DMS153 treated with DMSO at 0.1 percent for 48 hours (cell line): ENCODE measurements at regions not wholly inside any gene's neighbourhood (a gene's known extent, or its start where the extent isn't known, plus 50 kb on each side); places are given as distances from the start of the nearest gene placed in this dataset.

Experiments
- DNase-seq: peaks from one replicate; lab custom pipeline; 2025; ENCODE audit not compliant: unreplicated experiment; lab: John Stamatoyannopoulos, UW

- DNase-seq = no peak
These were observed 354.4 kb downstream of the TUSC7 start for GRCh38 chr3:117063930-117064329.

- no peak for DNase-seq
These were observed 358.7 kb downstream of the TUSC7 start for GRCh38 chr3:117068301-117068700.

DNA sequence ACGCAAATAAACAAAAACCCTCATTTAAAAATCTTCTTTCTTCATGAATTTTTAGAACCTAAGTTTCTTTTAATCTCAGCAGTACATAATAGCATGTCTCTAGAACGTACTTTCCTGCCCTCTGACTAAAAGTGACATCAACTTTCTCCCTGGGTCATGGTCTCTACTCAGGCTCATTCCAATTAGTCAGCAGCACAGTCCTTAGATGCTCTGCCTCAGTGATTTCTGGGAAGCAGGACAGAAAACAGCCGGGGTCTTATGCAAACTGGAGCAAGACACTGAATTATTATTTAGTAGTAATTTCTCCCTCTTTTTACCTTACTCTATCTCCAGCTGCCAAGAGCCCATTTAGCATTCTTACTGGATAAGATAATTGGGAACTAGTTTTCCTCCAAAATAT is 365.2 kb downstream of the TUSC7 start:
- DNase-seq = no peak

DNA sequence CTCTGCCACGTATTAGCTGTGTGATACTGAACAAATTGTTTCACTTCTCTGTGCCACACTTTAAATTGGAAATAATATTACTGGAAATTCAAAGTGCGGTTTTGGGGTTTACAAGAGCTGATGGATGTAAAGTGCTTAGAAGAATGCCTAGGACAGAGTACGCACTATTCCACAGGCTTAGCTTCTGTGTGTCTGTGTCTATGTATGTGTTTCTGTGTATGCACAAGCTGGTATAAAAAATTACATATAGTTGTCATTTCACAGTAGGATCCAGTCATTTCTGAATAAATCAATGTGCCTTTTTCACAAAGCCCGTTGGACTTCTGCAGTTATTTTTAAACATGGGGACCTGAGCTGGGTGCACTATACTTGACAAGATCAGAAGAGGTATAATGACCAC is 370.4 kb downstream of the TUSC7 start:
- DNase-seq = no peak

DNA sequence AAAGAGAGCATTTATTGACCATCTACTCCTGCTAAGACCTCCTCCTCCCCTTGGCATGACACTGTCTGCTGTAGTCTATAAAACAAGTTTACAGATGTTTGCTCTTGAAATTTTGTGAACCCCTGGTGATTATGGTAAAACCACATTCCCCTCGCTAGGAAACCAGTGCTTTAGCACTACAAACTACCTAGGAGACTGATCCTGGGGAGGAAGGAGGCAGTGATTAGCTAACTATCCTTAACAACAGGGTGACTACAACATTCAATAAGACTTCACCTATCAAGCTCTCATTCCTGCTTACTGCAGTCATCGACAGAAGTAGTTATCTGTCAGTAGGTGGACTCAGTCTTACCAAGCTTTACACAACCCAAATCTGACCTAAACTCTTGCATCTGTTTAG is 371.3 kb downstream of the TUSC7 start:
- DNase-seq = no peak

DNA sequence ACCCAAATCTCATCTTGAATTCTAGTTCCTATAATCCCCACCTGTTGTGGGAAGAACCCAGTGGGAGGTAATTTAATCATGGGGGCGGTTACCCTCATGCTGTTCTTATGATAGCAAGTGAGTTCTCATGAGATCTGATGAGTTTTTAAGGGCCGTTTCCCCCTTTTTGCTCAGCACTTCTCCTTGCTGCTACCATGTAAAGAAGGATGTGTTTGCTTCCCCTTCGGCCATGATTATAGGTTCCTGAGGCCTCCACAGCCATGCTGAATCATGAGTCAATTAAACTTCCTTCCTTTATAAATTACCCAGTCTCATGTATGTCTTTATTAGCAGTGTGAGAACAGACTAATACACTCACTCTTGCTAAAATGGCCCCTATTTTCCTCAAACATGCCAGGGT is 374.7 kb downstream of the TUSC7 start:
- DNase-seq = no peak

GRCh38 chr3:117084739-117085270 is 375.2 kb downstream of the TUSC7 start:
- DNase-seq = no peak

GRCh38 chr3:117091676-117092075 is 382.1 kb downstream of the TUSC7 start:
- DNase-seq = no peak

DNA sequence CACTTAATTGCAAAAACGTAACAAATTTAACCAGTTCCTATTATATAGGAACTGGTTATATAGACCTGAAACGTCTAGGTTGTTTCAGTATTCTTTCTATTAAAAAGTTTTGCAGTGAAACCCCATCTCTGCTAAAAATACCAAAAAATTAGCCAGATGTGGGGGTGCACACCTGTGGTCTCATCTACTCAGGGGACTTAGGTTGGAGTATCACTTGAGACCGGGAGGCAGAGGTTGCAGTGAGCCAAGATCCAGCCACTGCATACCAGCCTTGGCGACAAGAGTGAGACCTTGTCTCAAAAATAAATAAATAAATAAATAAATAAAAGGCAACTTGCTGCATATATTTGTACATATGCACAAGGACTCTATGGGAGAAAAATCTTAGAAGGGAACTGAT is 387.0 kb downstream of the TUSC7 start:
- DNase-seq = no peak

DNA sequence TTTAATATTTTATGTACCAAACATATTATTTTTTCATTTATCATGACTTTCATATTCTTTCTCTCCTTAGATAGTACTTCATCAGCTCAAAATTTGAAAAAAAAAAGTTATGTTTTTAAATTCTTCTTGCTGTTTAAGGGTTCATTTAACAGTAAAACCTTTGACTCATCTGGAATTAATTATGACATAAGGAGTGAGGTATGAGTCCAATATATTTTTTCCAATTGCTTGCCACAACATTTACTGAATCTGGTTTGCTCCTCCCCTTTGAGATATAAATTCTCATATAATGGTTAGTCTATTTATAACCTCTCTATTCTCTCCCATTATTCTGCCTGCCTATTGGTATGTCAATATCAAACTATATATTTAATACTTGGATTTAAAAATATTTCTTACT is 387.8 kb downstream of the TUSC7 start:
- DNase-seq = no peak

DNA sequence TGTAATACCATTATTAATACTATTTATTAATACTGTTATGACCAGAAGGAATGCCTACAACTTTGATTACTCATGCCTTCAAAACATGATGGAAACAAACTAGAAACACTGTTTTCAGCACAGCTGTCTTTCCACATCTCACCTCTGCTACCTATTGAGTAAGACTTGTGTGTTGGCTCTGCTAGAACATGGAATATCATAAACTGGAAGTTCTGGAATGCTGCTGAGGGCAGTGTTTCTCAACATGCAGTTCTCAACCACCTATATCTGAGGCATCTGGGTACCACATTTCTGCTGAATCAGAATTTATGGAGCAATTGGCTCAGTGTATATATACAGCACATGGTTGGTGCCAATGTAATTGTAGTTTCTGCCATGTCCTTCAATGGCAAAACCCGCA is 392.1 kb downstream of the TUSC7 start:
- no peak for DNase-seq

DNA sequence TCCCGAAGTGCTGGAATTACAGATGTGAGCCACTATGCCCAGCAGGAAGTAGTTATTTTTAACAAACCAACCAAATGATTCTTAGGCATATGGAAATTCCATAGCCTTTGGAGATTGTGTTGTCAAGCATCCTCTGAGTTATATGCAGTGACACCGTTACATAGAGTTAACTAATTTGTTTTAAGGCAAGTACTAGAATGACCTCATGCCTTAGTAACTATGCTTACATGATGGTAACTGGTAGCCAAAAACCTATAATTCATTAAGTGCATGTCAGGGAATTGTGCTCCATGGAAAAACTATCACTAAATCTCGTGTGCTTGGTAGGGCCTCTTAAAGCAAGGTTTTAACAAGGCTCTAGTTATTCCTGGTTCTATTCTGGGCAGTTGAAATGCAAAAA is 392.8 kb downstream of the TUSC7 start:
- no peak for DNase-seq

GRCh38 chr3:117103675-117104074 is 394.1 kb downstream of the TUSC7 start:
- DNase-seq = no peak

GRCh38 chr3:117104381-117104780 is 394.8 kb downstream of the TUSC7 start:
- no peak for DNase-seq

GRCh38 chr3:117104792-117105191 is 395.2 kb downstream of the TUSC7 start:
- no peak for DNase-seq

GRCh38 chr3:117105686-117106085 is 396.1 kb downstream of the TUSC7 start:
- no peak for DNase-seq

- DNase-seq = no peak
These were observed 396.8 kb downstream of the TUSC7 start for GRCh38 chr3:117106396-117106795.

DNA sequence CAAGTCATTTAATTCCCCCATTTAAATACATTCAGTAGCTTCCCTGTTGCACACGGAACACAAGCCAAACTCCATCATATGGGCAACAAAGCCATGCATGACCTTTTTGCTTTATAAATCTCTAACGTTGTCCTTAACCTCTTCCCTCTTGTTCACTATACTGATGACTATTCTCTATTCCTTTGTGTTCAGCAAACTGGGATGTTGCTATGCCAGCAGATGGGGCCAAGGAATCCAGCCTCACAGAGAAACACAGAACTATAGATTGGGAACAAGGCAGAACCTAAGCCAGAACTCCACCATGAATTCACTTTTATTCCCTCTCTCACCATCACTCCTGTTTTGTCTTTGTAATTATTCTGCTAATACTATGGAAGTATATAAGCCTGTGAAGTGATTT is 398.4 kb downstream of the TUSC7 start:
- no peak for DNase-seq

DNA sequence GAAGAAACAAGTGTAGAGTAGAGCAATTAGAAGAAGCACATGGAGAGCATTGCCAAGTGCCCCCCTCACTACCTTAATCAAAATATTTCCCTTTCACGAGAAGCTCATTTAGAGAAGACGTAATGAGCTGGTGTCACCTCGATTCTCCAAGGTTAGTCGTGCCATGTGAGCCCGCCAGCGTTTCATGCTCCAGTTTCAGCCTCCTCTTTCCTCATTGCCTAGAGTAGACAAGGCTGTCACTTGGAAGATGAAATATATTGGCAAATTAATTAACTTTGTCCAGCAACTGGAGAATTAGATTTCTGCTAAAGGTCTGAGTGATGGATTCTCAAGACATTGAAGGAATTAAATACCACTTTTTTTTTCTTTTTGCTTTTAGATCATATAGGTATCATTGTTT is 399.6 kb downstream of the TUSC7 start:
- DNase-seq = no peak

DNA sequence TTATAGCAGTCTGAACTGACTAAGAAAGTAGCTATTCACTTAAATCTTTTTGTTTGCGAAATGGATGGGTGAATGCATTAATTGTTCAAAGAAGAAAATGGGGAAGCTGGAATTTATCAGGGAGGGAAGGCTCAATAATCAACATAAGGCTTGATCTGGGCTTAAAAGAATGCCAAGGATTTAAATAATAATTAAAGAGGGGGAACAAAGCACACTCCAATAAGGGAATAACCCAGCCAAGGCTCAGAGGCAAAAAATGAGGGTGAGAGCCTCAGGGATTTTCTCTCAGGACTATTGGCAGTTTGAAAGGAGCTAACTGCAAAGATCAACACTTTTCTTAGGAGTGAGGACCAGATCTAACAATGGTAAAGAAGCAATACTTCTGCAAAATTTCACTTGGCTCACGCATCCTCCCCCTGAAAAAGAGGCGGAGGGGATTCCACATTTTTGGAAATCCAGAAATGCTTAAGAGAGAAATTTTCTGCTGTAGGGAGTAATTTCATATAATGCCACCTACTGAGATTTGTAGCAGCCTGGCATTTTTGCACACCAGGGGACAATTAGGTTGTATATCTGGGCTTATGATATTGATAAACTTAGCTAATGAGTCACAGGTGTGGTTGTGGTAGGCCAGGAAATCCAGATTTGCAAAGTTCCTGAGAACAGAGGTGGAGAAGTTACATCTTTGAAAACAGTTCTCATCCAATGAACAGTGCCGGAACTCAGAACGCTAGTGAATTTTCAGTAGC is 405.1 kb downstream of the TUSC7 start:
- DNase-seq = no peak

DNA sequence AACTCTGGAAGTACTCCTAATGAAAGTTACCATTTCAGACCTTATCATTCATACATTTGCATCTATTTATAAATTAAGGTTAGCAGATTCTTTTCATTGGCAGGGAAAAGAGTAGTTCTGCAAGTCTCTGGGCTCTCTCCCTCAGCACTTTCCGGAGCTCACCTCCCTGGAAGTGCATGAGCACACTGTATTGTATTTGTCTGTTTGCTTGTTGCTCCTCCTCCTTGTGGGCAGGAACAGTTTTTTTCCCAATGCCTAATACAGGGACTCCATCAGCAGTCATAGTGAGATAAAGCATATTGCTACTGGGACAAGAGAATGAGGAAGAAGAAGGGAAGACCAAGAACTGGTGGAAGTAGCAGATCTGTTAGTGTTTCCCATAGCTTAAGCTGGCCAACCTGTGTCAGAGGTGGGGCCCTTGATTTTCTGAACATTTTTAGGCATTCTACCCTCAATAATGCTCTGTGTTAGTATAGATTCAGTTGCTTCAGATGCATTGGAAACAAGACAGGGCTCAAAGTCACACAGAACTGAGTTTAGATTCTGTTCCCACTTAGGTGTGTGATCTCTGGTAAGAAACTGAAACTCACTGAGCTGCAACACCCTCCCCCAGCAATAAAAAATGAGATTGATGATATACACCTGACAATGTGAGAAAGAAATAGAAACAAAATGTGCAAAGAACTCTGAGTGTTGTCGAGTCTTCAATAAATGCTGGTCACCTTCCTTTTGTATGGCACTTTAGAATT is 407.8 kb downstream of the TUSC7 start:
- no peak for DNase-seq

DNA sequence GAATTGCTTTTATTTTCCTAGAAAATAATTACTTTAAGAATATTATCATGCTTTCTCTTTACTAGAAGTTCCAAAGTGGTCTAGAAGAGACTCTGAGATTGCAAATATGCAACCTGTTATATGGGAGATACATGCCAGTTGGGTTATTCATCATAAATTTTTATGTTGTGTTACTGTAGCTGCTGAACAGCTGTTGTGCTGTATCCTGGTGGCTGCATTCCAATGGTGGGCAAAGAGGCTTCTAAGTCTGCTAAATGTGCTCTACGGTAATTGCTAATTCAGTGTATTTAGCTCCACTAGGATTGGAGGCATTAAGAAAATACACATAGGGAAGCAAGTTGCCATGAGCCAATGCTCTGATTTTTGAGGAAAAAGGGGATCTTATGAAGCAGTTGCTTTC is 409.0 kb downstream of the TUSC7 start:
- DNase-seq = no peak
